Lower lobe of right lung (tissue), 2 donors: ENCODE measurements at regions not wholly inside any gene's neighbourhood (a gene's known extent, or its start where the extent isn't known, plus 50 kb on each side); places are given as distances from the start of the nearest gene placed in this dataset.

Experiments
- ATAC-seq, 2 donors: fragments of 200-7000 bp; cut with Tn5 transposase; one replicate each; pipeline ENCODE4 v1.9.1; 2020 to 2022; ENCODE audit warnings: mild to moderate bottlenecking in 2 of 2, moderate library complexity in 2 of 2
- DNase-seq: peaks from one replicate; pipeline ENCODE4 v3.0.0-alpha.2; 2020
- H3K27ac ChIP-seq: fragments of 200-600 bp; one replicate; pipeline ENCODE4 v1.8.0; 2022
- H3K27me3 ChIP-seq: fragments of 200-600 bp; one replicate; pipeline ENCODE4 v1.8.0; 2022; ENCODE audit warnings: low read depth
- H3K36me3 ChIP-seq: fragments of 200-600 bp; one replicate; pipeline ENCODE4 v1.8.0; 2022; ENCODE audit warnings: mild to moderate bottlenecking
- H3K4me1 ChIP-seq: fragments of 200-600 bp; one replicate; pipeline ENCODE4 v1.8.0; 2022
- H3K4me3 ChIP-seq: fragments of 200-600 bp; one replicate; pipeline ENCODE4 v1.8.0; 2022; ENCODE audit warnings: mild to moderate bottlenecking
- H3K9me3 ChIP-seq: fragments of 200-600 bp; one replicate; pipeline ENCODE4 v1.8.0; 2022
- CTCF ChIP-seq: fragments of 200-600 bp; IDR thresholded peaks from one replicate; pipeline ENCODE4 v1.8.0; 2022; ENCODE audit warnings: antibody characterized with exemption, mild to moderate bottlenecking
- intact Hi-C: fragments of 100-400 bp; cut with DNase I; formaldehyde crosslinking; loops from one replicate; pipeline ENCODE4 v1.11.0; 2022
- donor health status: DM: no; HTN: yes; CAD: no; lungs with severe emphysema.

DNA sequence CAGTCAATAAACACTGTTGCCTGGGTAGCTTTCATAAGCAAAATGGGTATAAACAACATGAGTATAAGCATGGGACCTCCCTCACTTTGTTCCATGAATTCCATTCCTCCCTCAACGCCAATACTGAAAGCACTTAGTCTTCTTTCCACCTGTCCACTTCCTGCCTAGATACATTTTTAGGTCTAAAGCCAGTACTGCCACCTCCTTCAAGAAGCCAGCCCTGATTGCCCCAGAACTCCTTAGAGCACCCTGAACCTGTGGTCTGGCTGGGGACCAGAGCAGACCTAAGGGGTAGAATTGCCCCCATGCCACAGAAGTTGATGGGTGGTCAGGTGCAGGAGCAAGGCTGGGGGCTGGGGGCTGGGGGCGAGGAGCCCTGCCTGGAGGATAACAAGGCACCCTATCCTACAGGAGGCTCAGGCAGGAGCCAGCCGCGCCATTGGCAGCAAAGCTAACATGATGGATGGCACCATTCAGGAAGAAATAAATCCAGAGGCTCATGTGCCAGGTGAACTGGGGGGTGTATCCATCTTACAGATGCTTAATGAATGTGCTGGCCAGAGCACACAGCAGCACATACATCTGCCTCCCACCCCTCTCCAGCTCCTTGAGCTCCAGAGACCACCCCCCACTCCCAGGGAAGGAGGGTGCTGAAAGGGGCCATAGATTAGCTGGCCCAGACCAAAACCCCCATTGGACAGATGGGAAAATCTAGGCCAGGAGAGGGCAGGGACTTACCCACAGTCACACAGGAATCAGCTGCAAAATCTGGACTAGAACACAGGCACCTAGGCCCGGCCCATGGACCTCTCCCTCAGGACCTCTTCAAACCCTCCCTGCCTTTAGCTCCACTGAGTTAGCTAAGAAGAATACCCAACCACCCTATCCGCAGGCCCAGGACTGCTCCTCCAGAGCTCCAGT lies 113.8 kb upstream of the LINGO1 start:
- peaks cover 10% of the 10 kb centered on the region for H3K27me3 ChIP-seq
- no peak for TF ChIP-seq CTCF
- no peak overlapping the region for H3K4me3 ChIP-seq
- intact Hi-C loops: no loop called here
- H3K9me3 ChIP-seq: no peaks in the 10 kb centered on the region
- DNase-seq (no peak), ATAC-seq (no peak)
- no peaks in the 10 kb centered on the region for H3K36me3 ChIP-seq
- H3K4me1 ChIP-seq: no peaks in the 10 kb centered on the region
- no peak overlapping the region for H3K27ac ChIP-seq

DNA sequence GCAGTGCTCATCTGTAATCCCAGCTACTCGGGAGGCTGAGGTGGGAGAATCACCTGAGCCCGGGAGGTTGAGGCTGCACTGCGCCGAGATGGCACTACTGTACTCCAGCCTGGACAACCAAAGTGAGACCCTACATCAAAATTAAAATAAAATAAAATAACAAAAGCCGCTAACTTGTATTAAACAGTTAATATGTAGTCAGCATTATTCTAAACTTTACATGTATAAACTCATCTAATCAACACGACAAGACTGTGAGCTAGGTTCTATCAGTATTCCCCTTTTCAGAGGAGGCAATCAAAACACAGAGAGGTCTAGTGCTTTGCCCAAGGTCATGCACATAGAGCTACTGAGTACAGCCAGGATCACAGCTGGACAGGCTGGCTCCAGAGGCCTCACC lies 111.7 kb upstream of the LINGO1 start:
- H3K27me3 ChIP-seq: peaks cover 13% of the 10 kb centered on the region
- TF ChIP-seq CTCF: no peak
- ATAC-seq (no peak), DNase-seq (no peak)
- intact Hi-C loops: no loop called here
- no peak overlapping the region for H3K4me3 ChIP-seq
- no peaks in the 10 kb centered on the region for H3K9me3 ChIP-seq
- no peaks in the 10 kb centered on the region for H3K36me3 ChIP-seq
- no peak overlapping the region for H3K27ac ChIP-seq
- no peaks in the 10 kb centered on the region for H3K4me1 ChIP-seq

DNA sequence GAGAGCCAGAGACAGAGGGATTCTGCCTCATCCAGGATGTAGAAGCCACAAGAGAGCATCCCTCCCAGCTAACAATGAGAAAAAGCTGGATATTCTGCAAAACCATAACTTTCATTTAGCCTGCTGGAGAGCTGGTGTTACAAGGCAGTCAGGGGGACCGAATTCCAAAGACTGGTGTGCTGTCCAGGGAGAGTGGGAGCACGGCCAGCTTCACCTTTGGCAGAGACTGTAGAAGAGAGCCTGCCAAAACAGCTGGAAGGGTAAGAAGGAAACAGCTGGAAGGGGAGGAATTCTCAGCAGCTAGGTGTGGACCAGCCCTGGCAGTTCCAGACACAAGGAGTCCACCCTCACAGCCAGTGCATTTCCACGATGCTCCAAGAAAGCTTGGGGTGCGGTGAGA lies 109.9 kb upstream of the LINGO1 start:
- intact Hi-C loops: no loop called here
- no peak for TF ChIP-seq CTCF
- DNase-seq (no peak), ATAC-seq (no peak)
- Histone ChIP-seq H3K36me3 (no peaks in the 10 kb centered on the region), H3K4me1 (no peaks in the 10 kb centered on the region), H3K4me3 (no peak overlapping the region), H3K27ac (no peak overlapping the region), H3K27me3 (peaks cover 13% of the 10 kb centered on the region), H3K9me3 (no peaks in the 10 kb centered on the region)

DNA sequence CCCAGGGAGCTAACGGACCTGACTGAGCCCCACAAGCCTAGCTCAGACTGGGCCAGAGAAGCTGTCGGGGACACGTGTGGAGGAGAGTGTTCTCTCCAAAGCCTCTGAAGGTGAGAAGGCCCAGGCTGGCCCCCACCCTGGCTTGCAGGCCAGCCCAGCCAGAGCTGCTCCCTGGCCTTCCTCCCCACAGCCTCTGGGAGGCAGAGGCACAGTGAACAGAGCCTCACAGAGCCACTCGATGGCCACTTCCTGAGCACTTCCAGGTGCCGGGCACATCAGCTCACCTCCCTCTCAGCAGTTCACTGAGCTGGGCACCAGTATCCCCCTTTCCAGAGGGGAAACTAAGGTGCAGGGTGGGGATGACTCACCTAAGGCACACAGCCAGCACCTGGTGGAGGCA lies 109.4 kb upstream of the LINGO1 start:
- intact Hi-C loops: no loop called here
- no peak for TF ChIP-seq CTCF
- Histone ChIP-seq H3K27me3 (peaks cover 13% of the 10 kb centered on the region), H3K36me3 (no peaks in the 10 kb centered on the region), H3K9me3 (no peaks in the 10 kb centered on the region), H3K4me3 (no peak overlapping the region), H3K27ac (no peak overlapping the region), H3K4me1 (no peaks in the 10 kb centered on the region)
- DNase-seq (no peak), ATAC-seq (no peak)

DNA sequence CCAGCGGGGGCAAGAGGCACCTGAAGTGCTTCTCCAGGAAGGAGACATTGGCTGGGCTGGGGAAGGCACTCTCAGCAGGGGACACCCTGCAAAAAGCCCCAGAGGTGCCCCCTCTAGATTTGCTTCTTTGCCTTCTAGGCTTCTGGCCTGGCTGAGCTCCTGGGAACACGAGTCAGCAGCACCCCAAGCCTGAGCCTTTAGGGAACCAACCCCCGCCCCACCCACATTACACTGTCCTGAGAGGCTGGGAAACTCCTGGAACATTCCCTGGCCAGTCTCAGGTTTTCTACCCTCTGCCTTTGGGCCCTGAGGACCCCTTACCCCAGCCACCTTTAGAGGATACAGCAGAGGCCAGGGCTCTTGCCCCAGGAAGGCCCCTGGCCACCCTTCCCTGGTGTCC lies 108.4 kb upstream of the LINGO1 start:
- no peak for TF ChIP-seq CTCF
- no peaks in the 10 kb centered on the region for H3K4me1 ChIP-seq
- peaks cover 13% of the 10 kb centered on the region for H3K27me3 ChIP-seq
- intact Hi-C loops: no loop called here
- H3K9me3 ChIP-seq: no peaks in the 10 kb centered on the region
- no peak overlapping the region for H3K4me3 ChIP-seq
- DNase-seq: no peak
- no peak overlapping the region for H3K27ac ChIP-seq
- no peaks in the 10 kb centered on the region for H3K36me3 ChIP-seq
- no peak for ATAC-seq
